ENCODE measurements at regions not wholly inside any gene's neighbourhood (a gene's known extent, or its start where the extent isn't known, plus 50 kb on each side); places are given as distances from the start of the nearest gene placed in this dataset.
"Not testable (repeated sequence)": the region's sequence is repeated elsewhere in the genome, so short reads cannot be mapped to it uniquely, and the experiment has no call there.

DNA sequence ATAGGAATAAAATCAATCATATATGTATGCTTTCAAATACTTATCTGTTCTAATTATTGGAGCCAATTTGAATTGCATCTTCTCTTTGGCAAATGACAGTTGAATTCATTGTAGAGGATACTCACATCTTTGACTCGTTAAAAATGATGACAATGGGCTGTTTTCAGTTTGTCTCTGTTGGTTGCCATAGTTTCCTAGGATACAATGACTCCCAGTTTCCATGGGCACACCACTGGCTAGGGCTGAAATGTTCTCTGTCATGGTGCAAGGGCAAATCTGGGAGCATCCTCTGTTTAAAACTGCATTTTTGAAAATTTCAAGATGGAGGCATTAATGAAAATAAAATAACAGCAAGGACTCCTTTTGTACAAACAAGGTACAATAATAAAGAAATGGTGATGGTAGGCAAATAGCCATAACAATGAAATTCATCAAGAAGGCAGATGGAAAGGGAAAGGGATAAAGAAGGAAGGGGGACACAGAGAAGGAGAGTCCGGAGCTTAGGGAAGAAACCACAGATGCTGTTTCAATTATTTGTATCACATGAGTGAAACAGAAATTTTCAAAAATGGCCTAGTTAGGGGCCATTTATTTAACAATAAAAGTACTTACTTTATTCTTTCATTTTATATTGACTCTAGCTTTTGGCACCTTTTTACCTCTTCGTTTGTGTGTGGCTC lies 378.8 kb upstream of the SEMA6A start:
- Histone ChIP-seq H3K36me3 (ENCODE audit: control insufficient read depth, insufficient read depth, low read length) (no peaks in the 10 kb centered on the region), H3K4me3 (ENCODE audit: low read depth, low read length) (no peak overlapping the region), H3K27me3 (ENCODE audit: control insufficient read depth, insufficient read depth, low read length) (no peaks in the 10 kb centered on the region)
- TF ChIP-seq, protein P1, sequence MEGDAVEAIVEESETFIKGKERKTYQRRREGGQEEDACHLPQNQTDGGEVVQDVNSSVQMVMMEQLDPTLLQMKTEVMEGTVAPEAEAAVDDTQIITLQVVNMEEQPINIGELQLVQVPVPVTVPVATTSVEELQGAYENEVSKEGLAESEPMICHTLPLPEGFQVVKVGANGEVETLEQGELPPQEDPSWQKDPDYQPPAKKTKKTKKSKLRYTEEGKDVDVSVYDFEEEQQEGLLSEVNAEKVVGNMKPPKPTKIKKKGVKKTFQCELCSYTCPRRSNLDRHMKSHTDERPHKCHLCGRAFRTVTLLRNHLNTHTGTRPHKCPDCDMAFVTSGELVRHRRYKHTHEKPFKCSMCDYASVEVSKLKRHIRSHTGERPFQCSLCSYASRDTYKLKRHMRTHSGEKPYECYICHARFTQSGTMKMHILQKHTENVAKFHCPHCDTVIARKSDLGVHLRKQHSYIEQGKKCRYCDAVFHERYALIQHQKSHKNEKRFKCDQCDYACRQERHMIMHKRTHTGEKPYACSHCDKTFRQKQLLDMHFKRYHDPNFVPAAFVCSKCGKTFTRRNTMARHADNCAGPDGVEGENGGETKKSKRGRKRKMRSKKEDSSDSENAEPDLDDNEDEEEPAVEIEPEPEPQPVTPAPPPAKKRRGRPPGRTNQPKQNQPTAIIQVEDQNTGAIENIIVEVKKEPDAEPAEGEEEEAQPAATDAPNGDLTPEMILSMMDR (IDR thresholded peaks at IDR 0.05; ENCODE audit: insufficient read depth, low read length, poor library complexity, severe bottlenecking) = no peak
- no peak for DNase-seq (ENCODE audit: low read depth)

- TF ChIP-seq, protein P1 (IDR thresholded peaks at IDR 0.05; ENCODE audit: insufficient read depth, low read length, poor library complexity, severe bottlenecking) = no peak
These were observed 376.6 kb upstream of the SEMA6A start for GRCh38 chr5:116951219-116951618.

GRCh38 chr5:116947691-116948528 lies 373.3 kb upstream of the SEMA6A start:
- peak; percentile 10 for DNase-seq (ENCODE audit: low read depth)
- no peaks in the 10 kb centered on the region for H3K36me3 ChIP-seq (ENCODE audit: control insufficient read depth, insufficient read depth, low read length)
- no peak overlapping the region for H3K4me3 ChIP-seq (ENCODE audit: low read depth, low read length)
- TF ChIP-seq, protein P1 (IDR thresholded peaks at IDR 0.05; ENCODE audit: insufficient read depth, low read length, poor library complexity, severe bottlenecking) = peak; percentile 67
- H3K27me3 ChIP-seq (ENCODE audit: control insufficient read depth, insufficient read depth, low read length) = no peaks in the 10 kb centered on the region

More at GRCh38 chr5:116951219-116951618, 376.6 kb upstream of the SEMA6A start:
- Histone ChIP-seq H3K4me3 (ENCODE audit: low read depth, low read length) (no peak overlapping the region), H3K36me3 (ENCODE audit: control insufficient read depth, insufficient read depth, low read length) (no peaks in the 10 kb centered on the region), H3K27me3 (ENCODE audit: control insufficient read depth, insufficient read depth, low read length) (no peaks in the 10 kb centered on the region)
- no peak for DNase-seq (ENCODE audit: low read depth)

DNA sequence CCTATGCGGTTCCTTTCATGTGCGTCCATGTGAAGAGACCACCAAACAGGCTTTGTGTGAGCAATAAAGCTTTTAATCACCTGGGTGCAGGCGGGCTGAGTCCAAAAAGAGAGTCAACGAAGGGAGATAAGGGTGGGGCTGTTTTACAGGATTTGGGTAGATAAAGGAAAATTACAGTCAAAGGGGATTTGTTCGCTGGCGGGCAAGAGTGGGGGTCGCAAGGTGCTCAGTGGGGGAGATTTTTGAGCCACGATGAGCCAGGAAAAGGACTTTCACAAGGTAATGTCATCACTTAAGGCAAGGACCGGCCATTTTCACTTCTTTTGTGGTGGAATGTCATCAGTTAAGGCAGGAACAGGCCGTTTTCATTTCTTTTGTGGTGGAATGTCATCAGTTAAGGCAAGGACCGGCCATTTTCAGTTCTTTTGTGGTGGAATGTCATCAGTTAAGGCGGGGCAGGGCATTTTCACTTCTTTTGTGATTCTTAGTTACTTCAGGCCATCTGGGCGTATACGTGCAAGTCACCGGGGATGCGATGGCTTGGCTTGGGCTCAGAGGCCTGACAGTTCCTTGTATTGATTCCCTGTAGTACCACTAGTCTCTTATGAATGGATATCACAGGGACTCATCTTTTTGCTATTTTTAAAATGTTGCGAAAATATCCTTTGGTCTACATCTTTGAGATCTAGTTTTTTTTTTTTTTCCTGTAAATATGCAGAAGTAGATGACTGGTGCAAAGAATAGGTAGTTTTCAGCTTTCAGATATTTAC lies 371.2 kb upstream of the SEMA6A start:
- not testable (repeated sequence) for H3K4me3 ChIP-seq (ENCODE audit: low read depth, low read length); H3K27me3 ChIP-seq (ENCODE audit: control insufficient read depth, insufficient read depth, low read length); H3K36me3 ChIP-seq (ENCODE audit: control insufficient read depth, insufficient read depth, low read length); DNase-seq (ENCODE audit: low read depth)

DNA sequence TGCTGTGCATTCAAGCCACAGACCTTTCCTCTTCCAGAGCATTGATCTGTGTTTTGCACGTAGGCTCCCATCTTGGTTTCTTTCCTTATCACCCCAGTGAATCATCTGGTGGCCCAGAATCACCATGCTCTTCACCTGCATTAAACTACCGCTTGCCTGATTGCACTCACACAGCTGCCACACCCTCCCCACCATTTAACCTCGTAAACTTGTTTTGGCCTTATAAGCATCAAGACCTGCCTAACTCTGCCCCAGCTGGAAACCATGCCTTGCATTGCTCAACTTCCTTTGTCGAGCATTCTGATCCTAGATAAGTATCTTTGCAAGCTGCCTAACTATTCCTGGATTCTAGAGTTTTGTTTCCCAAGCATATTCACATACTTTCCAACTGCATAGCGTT lies 369.6 kb upstream of the SEMA6A start:
- Histone ChIP-seq H3K36me3 (ENCODE audit: control insufficient read depth, insufficient read depth, low read length) (no peaks in the 10 kb centered on the region), H3K4me3 (ENCODE audit: low read depth, low read length) (no peak overlapping the region), H3K27me3 (ENCODE audit: control insufficient read depth, insufficient read depth, low read length) (no peaks in the 10 kb centered on the region)
- TF ChIP-seq, protein P1 (IDR thresholded peaks at IDR 0.05; ENCODE audit: insufficient read depth, low read length, poor library complexity, severe bottlenecking) = no peak
- DNase-seq (ENCODE audit: low read depth) = no peak

GRCh38 chr5:116942622-116943021 lies 368.0 kb upstream of the SEMA6A start:
- peak; percentile 10 for DNase-seq (ENCODE audit: low read depth)
- Histone ChIP-seq H3K27me3 (ENCODE audit: control insufficient read depth, insufficient read depth, low read length) (no peaks in the 10 kb centered on the region), H3K36me3 (ENCODE audit: control insufficient read depth, insufficient read depth, low read length) (no peaks in the 10 kb centered on the region), H3K4me3 (ENCODE audit: low read depth, low read length) (no peak overlapping the region)
- TF ChIP-seq, protein P1 (IDR thresholded peaks at IDR 0.05; ENCODE audit: insufficient read depth, low read length, poor library complexity, severe bottlenecking) = no peak

Measured in kidney epithelial cell (primary cell).